Mucosa of rectum (tissue), 2 donors: ENCODE measurements at regions not wholly inside any gene's neighbourhood (a gene's known extent, or its start where the extent isn't known, plus 50 kb on each side); places are given as distances from the start of the nearest gene placed in this dataset.

Source experiments
- H3K27ac ChIP-seq, 2 donors: one replicate each; pipeline ENCODE4 v1.7.0; 2013; ENCODE audit warnings: inconsistent platforms in 2 of 2, low read depth in 2 of 2, low read length in 2 of 2
- H3K27me3 ChIP-seq, 2 donors: one replicate each; pipeline ENCODE4 v1.7.0; 2013; ENCODE audit warnings: low read length in 2 of 2; ENCODE audit not compliant: control insufficient read depth in 2 of 2, insufficient read depth in 2 of 2
- H3K36me3 ChIP-seq, 2 donors: one replicate each; pipeline ENCODE4 v1.7.0; 2013; ENCODE audit warnings: low read length in 2 of 2; ENCODE audit not compliant: control insufficient read depth in 2 of 2, insufficient read depth in 2 of 2
- H3K4me1 ChIP-seq, 2 donors: one replicate each; pipeline ENCODE4 v1.7.0; 2013; ENCODE audit warnings: low read length in 2 of 2, mild to moderate bottlenecking in 1 of 2; ENCODE audit not compliant: control insufficient read depth in 2 of 2, insufficient read depth in 2 of 2
- H3K4me3 ChIP-seq, 2 donors: one replicate each; pipeline ENCODE4 v1.7.0; 2013; ENCODE audit warnings: low read length in 2 of 2
- H3K9ac ChIP-seq, 2 donors: one replicate each; pipeline ENCODE4 v1.7.0; 2013; ENCODE audit warnings: low read length in 2 of 2, low read depth in 1 of 2, mild to moderate bottlenecking in 1 of 2
- H3K9me3 ChIP-seq, 2 donors: one replicate each; pipeline ENCODE4 v1.7.0; 2013; ENCODE audit warnings: low read length in 2 of 2; ENCODE audit not compliant: control insufficient read depth in 2 of 2
- donor health status: healthy.
- donor health status: Normal muscosa, but diverticular disease.

- no peaks in the 10 kb centered on the region for H3K27me3 ChIP-seq
- no peaks in the 10 kb centered on the region for H3K9me3 ChIP-seq
- H3K36me3 ChIP-seq = no peaks in the 10 kb centered on the region
- H3K9ac ChIP-seq = no peak overlapping the region
- no peaks in the 10 kb centered on the region for H3K4me1 ChIP-seq
- no peak overlapping the region for H3K4me3 ChIP-seq
- no peak overlapping the region for H3K27ac ChIP-seq
Observed at GRCh38 chr3:24843955-24844354, 349.3 kb upstream of the THRB start.

- Histone ChIP-seq H3K4me3 (no peak overlapping the region), H3K27ac (no peak overlapping the region), H3K27me3 (no peaks in the 10 kb centered on the region), H3K9me3 (no peaks in the 10 kb centered on the region), H3K9ac (no peak overlapping the region), H3K36me3 (no peaks in the 10 kb centered on the region), H3K4me1 (no peaks in the 10 kb centered on the region)
Observed at GRCh38 chr3:24845524-24846155, 351.0 kb upstream of the THRB start.

DNA sequence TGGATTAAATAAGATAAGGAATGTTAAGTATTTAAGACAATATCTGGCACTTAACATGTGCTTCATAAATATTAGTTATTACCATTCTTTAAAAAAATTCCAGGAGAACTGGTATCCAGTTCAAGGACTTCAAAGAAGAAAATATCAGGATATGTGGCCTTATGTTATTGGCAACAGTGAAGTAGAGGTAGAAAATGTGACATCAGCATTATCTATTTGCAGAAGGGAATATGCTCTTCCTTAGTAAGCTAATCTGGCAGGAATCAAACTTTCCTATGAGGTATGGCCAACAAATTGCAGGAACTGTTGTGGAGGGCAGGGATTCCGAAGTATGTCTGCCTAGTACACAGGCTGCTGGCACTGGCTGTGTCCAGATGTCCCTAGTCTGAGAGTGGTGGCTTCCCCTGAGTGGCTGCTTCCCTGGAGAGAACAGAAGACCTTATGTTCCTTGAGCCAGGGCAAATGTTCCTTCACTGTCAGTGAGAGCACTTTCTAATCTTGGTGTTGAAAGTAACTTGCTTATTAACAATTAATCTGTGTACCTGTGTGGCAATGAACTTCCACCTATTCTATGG is 351.7 kb upstream of the THRB start:
- Histone ChIP-seq H3K9ac (no peak overlapping the region), H3K4me3 (no peak overlapping the region), H3K4me1 (no peaks in the 10 kb centered on the region), H3K27ac (no peak overlapping the region), H3K36me3 (no peaks in the 10 kb centered on the region), H3K9me3 (no peaks in the 10 kb centered on the region), H3K27me3 (no peaks in the 10 kb centered on the region)

GRCh38 chr3:24850245-24850644 is 355.6 kb upstream of the THRB start:
- Histone ChIP-seq H3K9ac (no peak overlapping the region), H3K9me3 (no peaks in the 10 kb centered on the region), H3K27me3 (no peaks in the 10 kb centered on the region), H3K36me3 (no peaks in the 10 kb centered on the region), H3K27ac (no peak overlapping the region), H3K4me1 (no peaks in the 10 kb centered on the region), H3K4me3 (no peak overlapping the region)

DNA sequence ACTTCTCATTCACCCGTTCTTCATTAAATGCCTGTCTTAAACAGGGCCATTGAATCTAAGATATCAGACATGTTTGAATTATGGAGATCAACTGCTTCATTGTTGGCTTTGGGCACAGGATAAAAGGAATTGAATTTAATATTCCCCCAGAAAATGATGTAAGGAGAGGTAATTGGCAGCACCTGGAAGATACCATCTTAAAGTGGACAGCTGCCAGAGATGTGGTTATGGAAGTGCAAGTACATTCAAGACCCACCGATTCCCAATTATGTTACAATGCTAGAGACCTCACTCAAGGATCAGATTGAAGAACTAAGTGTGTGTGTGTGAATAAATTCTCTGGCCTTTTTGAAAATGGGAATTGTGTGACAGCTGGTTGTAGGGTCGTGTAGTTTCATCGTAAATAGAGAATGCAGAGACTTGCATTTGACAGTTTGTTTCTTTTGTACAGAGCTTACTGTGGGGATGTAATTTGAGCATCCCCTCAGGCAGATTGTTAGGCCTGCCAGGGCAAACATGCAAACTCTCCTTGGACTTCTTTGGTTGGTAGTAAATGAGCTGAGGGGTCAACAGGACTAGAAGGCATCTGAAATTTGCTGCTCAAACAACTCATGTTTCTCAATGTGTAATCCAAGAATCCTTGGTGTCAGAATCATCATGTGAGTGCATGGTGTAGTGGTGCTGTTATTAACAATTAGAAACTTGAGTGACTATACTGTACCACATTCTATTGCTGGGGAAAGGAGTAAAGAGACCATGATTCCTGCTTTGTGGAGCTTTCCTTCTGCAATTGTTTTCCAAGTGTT is 359.2 kb upstream of the THRB start:
- Histone ChIP-seq H3K9me3 (no peaks in the 10 kb centered on the region), H3K4me3 (no peak overlapping the region), H3K4me1 (no peaks in the 10 kb centered on the region), H3K27me3 (no peaks in the 10 kb centered on the region), H3K36me3 (no peaks in the 10 kb centered on the region), H3K27ac (no peak overlapping the region), H3K9ac (no peak overlapping the region)

DNA sequence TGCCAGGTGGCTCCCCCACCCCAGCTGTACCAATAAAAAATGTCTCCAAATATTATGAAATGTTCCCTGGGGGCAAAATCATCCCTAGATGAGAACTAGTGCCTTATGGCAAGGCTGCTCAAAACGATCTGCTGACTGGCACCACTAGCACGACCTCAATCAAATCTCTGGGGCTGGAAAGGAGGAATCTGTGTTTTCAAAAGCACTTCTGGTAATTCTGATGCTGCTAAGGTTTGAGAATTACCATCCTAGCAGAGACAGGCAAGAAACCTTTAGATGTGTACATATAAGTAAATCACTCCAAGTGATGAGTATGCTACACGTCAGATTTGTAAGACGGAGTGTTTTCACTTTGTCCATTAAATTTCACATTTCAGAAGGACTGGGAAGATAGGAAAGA is 360.1 kb upstream of the THRB start:
- Histone ChIP-seq H3K27ac (no peak overlapping the region), H3K4me3 (no peak overlapping the region), H3K36me3 (no peaks in the 10 kb centered on the region), H3K9me3 (no peaks in the 10 kb centered on the region), H3K9ac (no peak overlapping the region), H3K4me1 (no peaks in the 10 kb centered on the region), H3K27me3 (no peaks in the 10 kb centered on the region)

DNA sequence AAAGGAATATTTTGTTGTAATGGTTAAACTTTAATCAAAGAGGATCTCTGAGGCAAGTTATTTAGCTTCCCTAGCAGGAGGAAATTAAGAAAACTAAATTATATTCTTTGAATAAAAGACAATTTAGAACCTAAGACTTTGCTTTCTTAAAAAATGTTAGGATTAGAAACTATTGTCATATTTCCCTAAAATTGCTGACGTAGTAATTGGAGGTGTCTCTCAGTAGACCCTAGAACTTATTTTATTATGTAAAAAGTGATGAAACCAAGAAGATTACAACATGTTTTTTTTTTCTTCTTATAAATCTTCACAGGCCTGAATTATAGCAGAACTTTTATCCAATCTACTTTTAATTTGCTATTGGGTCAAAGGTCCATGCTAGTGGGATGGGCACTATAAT is 363.3 kb upstream of the THRB start:
- H3K36me3 ChIP-seq = no peaks in the 10 kb centered on the region
- no peak overlapping the region for H3K27ac ChIP-seq
- H3K4me1 ChIP-seq = no peaks in the 10 kb centered on the region
- H3K27me3 ChIP-seq = no peaks in the 10 kb centered on the region
- H3K4me3 ChIP-seq = no peak overlapping the region
- no peaks in the 10 kb centered on the region for H3K9me3 ChIP-seq
- no peak overlapping the region for H3K9ac ChIP-seq

GRCh38 chr3:24863215-24863614 is 368.6 kb upstream of the THRB start:
- H3K27me3 ChIP-seq = no peaks in the 10 kb centered on the region
- H3K9ac ChIP-seq = no peak overlapping the region
- no peaks in the 10 kb centered on the region for H3K9me3 ChIP-seq

DNA sequence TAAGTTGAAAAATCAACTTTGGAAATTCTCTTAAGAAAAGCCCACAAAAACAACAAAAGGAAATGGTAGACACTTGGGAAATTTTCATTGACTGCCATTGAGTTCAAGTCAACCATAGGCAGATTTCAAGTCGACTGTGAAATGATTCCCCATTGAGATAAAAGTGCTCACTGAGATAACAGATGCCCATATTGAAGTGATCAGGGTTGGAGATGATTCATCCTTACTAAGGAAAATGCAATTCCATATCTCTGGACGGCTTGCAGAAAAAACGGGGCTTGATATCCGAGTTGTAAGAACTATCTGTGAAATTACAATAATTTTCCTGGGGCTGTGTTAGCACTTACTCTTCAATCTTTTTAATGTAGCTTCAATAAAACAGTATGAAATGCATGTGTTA is 373.1 kb upstream of the THRB start:
- Histone ChIP-seq H3K27ac (no peak overlapping the region), H3K4me1 (no peaks in the 10 kb centered on the region), H3K9me3 (no peaks in the 10 kb centered on the region), H3K9ac (no peak overlapping the region), H3K4me3 (no peak overlapping the region), H3K27me3 (no peaks in the 10 kb centered on the region), H3K36me3 (no peaks in the 10 kb centered on the region)

More at GRCh38 chr3:24863215-24863614, 368.6 kb upstream of the THRB start:
- Histone ChIP-seq H3K4me1 (no peaks in the 10 kb centered on the region), H3K27ac (no peak overlapping the region), H3K4me3 (no peak overlapping the region), H3K36me3 (no peaks in the 10 kb centered on the region)

DNA sequence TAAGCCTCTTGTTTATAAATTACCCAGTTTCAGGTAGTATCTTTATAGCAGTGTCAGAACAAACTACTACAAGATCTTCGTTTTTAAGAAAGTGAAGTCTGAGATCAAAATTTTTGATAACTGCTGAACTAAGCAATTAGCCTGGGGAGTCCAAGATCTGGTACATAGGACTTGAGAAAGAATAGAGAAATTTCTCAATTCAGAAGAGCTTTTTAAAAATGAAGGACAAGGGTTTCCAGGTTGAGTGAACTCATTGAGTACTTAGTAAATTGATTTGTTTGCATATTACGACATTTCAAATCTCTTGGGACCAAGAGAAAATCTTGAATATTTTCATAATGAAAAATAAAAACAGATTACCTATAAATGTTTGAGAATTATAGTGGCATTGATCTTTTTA is 386.6 kb upstream of the THRB start:
- Histone ChIP-seq H3K36me3 (no peaks in the 10 kb centered on the region), H3K27me3 (no peaks in the 10 kb centered on the region)

More for the DNA sequence above, 386.6 kb upstream of the THRB start:
- no peaks in the 10 kb centered on the region for H3K4me1 ChIP-seq
- H3K9ac ChIP-seq = no peak overlapping the region
- H3K4me3 ChIP-seq = no peak overlapping the region
- no peak overlapping the region for H3K27ac ChIP-seq
- H3K9me3 ChIP-seq = no peaks in the 10 kb centered on the region
